HG03521 (cell line): ENCODE measurements at regions not wholly inside any gene's neighbourhood (a gene's known extent, or its start where the extent isn't known, plus 50 kb on each side); places are given as distances from the start of the nearest gene placed in this dataset.
"Not testable (repeated sequence)": the region's sequence is repeated elsewhere in the genome, so short reads cannot be mapped to it uniquely, and the experiment has no call there.

Experiments used
- ATAC-seq: cut with Tn5 transposase; IDR thresholded peaks from one replicate; pipeline ENCODE4 v1.9.1; 2021; ENCODE audit warnings: mild to moderate bottlenecking, moderate library complexity; ENCODE audit not compliant: unreplicated experiment

GRCh38 chr11:90512846-90513245 lies 290.0 kb upstream of the CHORDC1 start:
- ATAC-seq: no peak

GRCh38 chr11:90510839-90511238 lies 288.0 kb upstream of the CHORDC1 start:
- ATAC-seq: no peak

GRCh38 chr11:90500922-90501568 lies 278.2 kb upstream of the CHORDC1 start:
- no peak for ATAC-seq

GRCh38 chr11:90496722-90497121 lies 273.9 kb upstream of the CHORDC1 start:
- no peak for ATAC-seq

- ATAC-seq: no peak
Observed at GRCh38 chr11:90493379-90493778, 270.5 kb upstream of the CHORDC1 start.

- ATAC-seq: no peak
Observed at GRCh38 chr11:90491466-90491865, 268.6 kb upstream of the CHORDC1 start.

GRCh38 chr11:90476442-90477007 lies 253.7 kb upstream of the CHORDC1 start:
- no peak for ATAC-seq

GRCh38 chr11:90468923-90469322 lies 246.1 kb upstream of the CHORDC1 start:
- no peak for ATAC-seq

- ATAC-seq: no peak
Observed at GRCh38 chr11:90465553-90465952, 242.7 kb upstream of the CHORDC1 start.

GRCh38 chr11:90455347-90455920 lies 232.6 kb upstream of the CHORDC1 start:
- not testable (repeated sequence) for ATAC-seq

- no peak for ATAC-seq
Observed at GRCh38 chr11:90453525-90453924, 230.7 kb upstream of the CHORDC1 start.

GRCh38 chr11:90449606-90450005 lies 226.8 kb upstream of the CHORDC1 start:
- no peak for ATAC-seq

- ATAC-seq: no peak
Observed at GRCh38 chr11:90448256-90448655, 225.4 kb upstream of the CHORDC1 start.

GRCh38 chr11:90447618-90448017 lies 224.8 kb upstream of the CHORDC1 start:
- ATAC-seq: no peak

- no peak for ATAC-seq
Observed at GRCh38 chr11:90446207-90446606, 223.4 kb upstream of the CHORDC1 start.

- no peak for ATAC-seq
Observed at GRCh38 chr11:90438069-90438468, 215.2 kb upstream of the CHORDC1 start.

GRCh38 chr11:90434858-90435257 lies 212.0 kb upstream of the CHORDC1 start:
- no peak for ATAC-seq

GRCh38 chr11:90428836-90429235 lies 206.0 kb upstream of the CHORDC1 start:
- no peak for ATAC-seq

- no peak for ATAC-seq
Observed at GRCh38 chr11:90426442-90426841, 203.6 kb upstream of the CHORDC1 start.

- no peak for ATAC-seq
Observed at GRCh38 chr11:90423378-90423777, 200.5 kb upstream of the CHORDC1 start.

GRCh38 chr11:90422787-90423186 lies 199.9 kb upstream of the CHORDC1 start:
- not testable (repeated sequence) for ATAC-seq

GRCh38 chr11:90414221-90414620 lies 191.4 kb upstream of the CHORDC1 start:
- ATAC-seq: no peak

GRCh38 chr11:90407350-90407749 lies 184.5 kb upstream of the CHORDC1 start:
- ATAC-seq: no peak
